Endothelial cell (in vitro differentiated cells): ENCODE measurements at regions not wholly inside any gene's neighbourhood (a gene's known extent, or its start where the extent isn't known, plus 50 kb on each side); places are given as distances from the start of the nearest gene placed in this dataset.

ENCODE experiments used
- DNase-seq: peaks from one replicate; pipeline ENCODE4 v3.0.0; 2021; ENCODE audit warnings: low spot score
- H3K27ac Mint-ChIP-seq: one replicate; pipeline ENCODE4 v1.8.0; 2021; ENCODE audit warnings: mixed read lengths, inconsistent platforms; ENCODE audit not compliant: unreplicated experiment
- H3K27me3 Mint-ChIP-seq: one replicate; pipeline ENCODE4 v1.8.0; 2021; ENCODE audit warnings: mild to moderate bottlenecking, moderate library complexity, mixed read lengths, inconsistent platforms; ENCODE audit not compliant: unreplicated experiment
- H3K36me3 Mint-ChIP-seq: one replicate; pipeline ENCODE4 v1.8.0; 2021; ENCODE audit warnings: mild to moderate bottlenecking, low read depth, mixed read lengths, inconsistent platforms; ENCODE audit not compliant: unreplicated experiment
- H3K4me1 Mint-ChIP-seq: one replicate; pipeline ENCODE4 v1.8.0; 2021; ENCODE audit warnings: mild to moderate bottlenecking, mixed read lengths, inconsistent platforms; ENCODE audit not compliant: unreplicated experiment
- H3K4me3 Mint-ChIP-seq: one replicate; pipeline ENCODE4 v1.8.0; 2021; ENCODE audit warnings: mild to moderate bottlenecking, mixed read lengths, inconsistent platforms; ENCODE audit not compliant: unreplicated experiment
- H3K9me3 Mint-ChIP-seq: one replicate; pipeline ENCODE4 v1.8.0; 2021; ENCODE audit warnings: mixed read lengths, inconsistent platforms; ENCODE audit not compliant: unreplicated experiment
- TF ChIP-seq, protein P1 (sequence below): fragments of 200-600 bp; sonication (generic); IDR thresholded peaks from one replicate; pipeline ENCODE4 v1.5.0; 2021; ENCODE audit warnings: antibody characterized with exemption; ENCODE audit not compliant: unreplicated experiment

GRCh38 chr12:75592086-75592485 is 80.7 kb upstream of the KRR1 start:
- H3K4me1 Mint-ChIP-seq = no peaks in the 10 kb centered on the region
- no peak overlapping the region for H3K4me3 Mint-ChIP-seq
- no peaks in the 10 kb centered on the region for H3K36me3 Mint-ChIP-seq
- H3K27ac Mint-ChIP-seq = no peak overlapping the region
- no peak for DNase-seq
- H3K27me3 Mint-ChIP-seq = no peaks in the 10 kb centered on the region
- TF ChIP-seq, protein P1, sequence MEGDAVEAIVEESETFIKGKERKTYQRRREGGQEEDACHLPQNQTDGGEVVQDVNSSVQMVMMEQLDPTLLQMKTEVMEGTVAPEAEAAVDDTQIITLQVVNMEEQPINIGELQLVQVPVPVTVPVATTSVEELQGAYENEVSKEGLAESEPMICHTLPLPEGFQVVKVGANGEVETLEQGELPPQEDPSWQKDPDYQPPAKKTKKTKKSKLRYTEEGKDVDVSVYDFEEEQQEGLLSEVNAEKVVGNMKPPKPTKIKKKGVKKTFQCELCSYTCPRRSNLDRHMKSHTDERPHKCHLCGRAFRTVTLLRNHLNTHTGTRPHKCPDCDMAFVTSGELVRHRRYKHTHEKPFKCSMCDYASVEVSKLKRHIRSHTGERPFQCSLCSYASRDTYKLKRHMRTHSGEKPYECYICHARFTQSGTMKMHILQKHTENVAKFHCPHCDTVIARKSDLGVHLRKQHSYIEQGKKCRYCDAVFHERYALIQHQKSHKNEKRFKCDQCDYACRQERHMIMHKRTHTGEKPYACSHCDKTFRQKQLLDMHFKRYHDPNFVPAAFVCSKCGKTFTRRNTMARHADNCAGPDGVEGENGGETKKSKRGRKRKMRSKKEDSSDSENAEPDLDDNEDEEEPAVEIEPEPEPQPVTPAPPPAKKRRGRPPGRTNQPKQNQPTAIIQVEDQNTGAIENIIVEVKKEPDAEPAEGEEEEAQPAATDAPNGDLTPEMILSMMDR = no peak
- H3K9me3 Mint-ChIP-seq = no peaks in the 10 kb centered on the region

- DNase-seq = no peak
- Mint-ChIP-seq H3K9me3 (no peaks in the 10 kb centered on the region), H3K4me3 (no peak overlapping the region), H3K4me1 (no peaks in the 10 kb centered on the region), H3K27ac (no peak overlapping the region), H3K36me3 (no peaks in the 10 kb centered on the region), H3K27me3 (no peaks in the 10 kb centered on the region)
- TF ChIP-seq, protein P1 = no peak
Measured at GRCh38 chr12:75591628-75592027, 80.2 kb upstream of the KRR1 start.

- Mint-ChIP-seq H3K4me3 (no peak overlapping the region), H3K4me1 (no peaks in the 10 kb centered on the region), H3K27ac (no peak overlapping the region), H3K9me3 (no peaks in the 10 kb centered on the region), H3K27me3 (no peaks in the 10 kb centered on the region), H3K36me3 (no peaks in the 10 kb centered on the region)
- DNase-seq = no peak
- TF ChIP-seq, protein P1 = no peak
Measured at GRCh38 chr12:75589801-75590200, 78.4 kb upstream of the KRR1 start.

- Mint-ChIP-seq H3K36me3 (no peaks in the 10 kb centered on the region), H3K27me3 (no peaks in the 10 kb centered on the region)
- TF ChIP-seq, protein P1 = no peak
Measured at GRCh38 chr12:75587340-75588106, 76.1 kb upstream of the KRR1 start.

GRCh38 chr12:75585330-75585729 is 73.9 kb upstream of the KRR1 start:
- no peak for DNase-seq
- no peaks in the 10 kb centered on the region for H3K36me3 Mint-ChIP-seq
- no peaks in the 10 kb centered on the region for H3K4me1 Mint-ChIP-seq
- TF ChIP-seq, protein P1 = no peak
- no peak overlapping the region for H3K4me3 Mint-ChIP-seq
- no peaks in the 10 kb centered on the region for H3K9me3 Mint-ChIP-seq
- H3K27ac Mint-ChIP-seq = no peak overlapping the region
- no peaks in the 10 kb centered on the region for H3K27me3 Mint-ChIP-seq

More at GRCh38 chr12:75587340-75588106, 76.1 kb upstream of the KRR1 start:
- Mint-ChIP-seq H3K4me3 (no peak overlapping the region), H3K27ac (no peak overlapping the region), H3K9me3 (no peaks in the 10 kb centered on the region), H3K4me1 (no peaks in the 10 kb centered on the region)
- no peak for DNase-seq
